Tibial nerve (tissue), 4 donors: ENCODE measurements at regions not wholly inside any gene's neighbourhood (a gene's known extent, or its start where the extent isn't known, plus 50 kb on each side); places are given as distances from the start of the nearest gene placed in this dataset.

Source experiments
- DNase-seq, 2 donors: peaks; one replicate each; pipeline ENCODE4 v3.0.0-alpha.2; 2019; ENCODE audit warnings: low spot score in 2 of 2
- H3K27ac ChIP-seq, 4 donors: fragments of 200-600 bp; sonication (generic) in 3 of 4; one replicate each; pipeline ENCODE4 v1.5.1; 2017 to 2019; ENCODE audit warnings: mild to moderate bottlenecking in 1 of 4
- H3K27me3 ChIP-seq, 2 donors: fragments of 200-600 bp; sonication (generic) in 1 of 2; one replicate each; pipeline versions ENCODE4 v1.5.1 to v1.6.0; 2017 to 2019
- H3K36me3 ChIP-seq, 3 donors: fragments of 200-600 bp; sonication (generic); one replicate each; pipeline ENCODE4 v1.5.1; 2018 to 2019
- H3K4me1 ChIP-seq, 4 donors: fragments of 200-600 bp; sonication (generic) in 3 of 4; one replicate each; pipeline ENCODE4 v1.5.1; 2017 to 2019
- H3K4me3 ChIP-seq, 4 donors: fragments of 200-600 bp; sonication (generic) in 3 of 4; one replicate each; pipeline ENCODE4 v1.5.1; 2017 to 2019; ENCODE audit warnings: mild to moderate bottlenecking in 1 of 4, moderate library complexity in 1 of 4
- H3K9me3 ChIP-seq, 4 donors: fragments of 200-600 bp; sonication (generic) in 3 of 4; one replicate each; pipeline ENCODE4 v1.5.1; 2017 to 2019
- CTCF ChIP-seq, 5 experiments: fragments of 200-600 bp in 3 of 5; fragments of 450-650 bp in 2 of 5; sonication (generic) in 3 of 5; IDR thresholded peaks; one replicate each; pipeline ENCODE4 v1.5.1; 2016 to 2019; ENCODE audit warnings: antibody characterized with exemption in 5 of 5, mild to moderate bottlenecking in 3 of 5, moderate library complexity in 2 of 5
- EP300 ChIP-seq, 2 donors: sonication (generic); formaldehyde crosslinking; IDR thresholded peaks; one replicate each; pipeline ENCODE4 v1.6.1; 2017; ENCODE audit warnings: antibody characterized with exemption in 2 of 2, mild to moderate bottlenecking in 1 of 2
- POLR2A ChIP-seq, 2 donors: fragments of 450-650 bp; IDR thresholded peaks; one replicate each; pipeline ENCODE4 v1.6.1; 2017; ENCODE audit warnings: antibody characterized with exemption in 2 of 2, mild to moderate bottlenecking in 2 of 2, moderate library complexity in 2 of 2
- WGBS, 2 donors: methylation state at CpG; one replicate each; pipeline ENCODE4 v1.1.5; 2018; 5-methylcytosine and 5-hydroxymethylcytosine counted together

- no peak for DNase-seq
- Histone ChIP-seq H3K36me3 (no peaks in the 10 kb centered on the region), H3K9me3 (no peaks in the 10 kb centered on the region), H3K27me3 (no peaks in the 10 kb centered on the region), H3K4me3 (no peak overlapping the region), H3K27ac (no peak overlapping the region), H3K4me1 (no peaks in the 10 kb centered on the region)
- TF ChIP-seq CTCF (IDR thresholded peaks at IDR 0.05) = no peak
- no peak for TF ChIP-seq POLR2A (IDR thresholded peaks at IDR 0.05)
- no peak for TF ChIP-seq EP300 (IDR thresholded peaks at IDR 0.05)
- 83 to 94% methylated on average over 1 of the region's 1 CpG for WGBS, 2 donors
These were observed 368.1 kb downstream of the DUSP10 start for GRCh38 chr1:221373795-221374194.

GRCh38 chr1:221376286-221376685, 365.6 kb downstream of the DUSP10 start:
- no peak for DNase-seq
- H3K27me3 ChIP-seq = no peaks in the 10 kb centered on the region
- H3K4me3 ChIP-seq = no peak overlapping the region
- no peaks in the 10 kb centered on the region for H3K4me1 ChIP-seq
- no peaks in the 10 kb centered on the region for H3K36me3 ChIP-seq
- 77 to 82% methylated on average over 5 of the region's 5 CpGs for WGBS, 2 donors
- H3K27ac ChIP-seq = no peak overlapping the region
- H3K9me3 ChIP-seq = no peaks in the 10 kb centered on the region
- TF ChIP-seq CTCF (IDR thresholded peaks at IDR 0.05) = no peak
- TF ChIP-seq EP300 (IDR thresholded peaks at IDR 0.05) = no peak
- TF ChIP-seq POLR2A (IDR thresholded peaks at IDR 0.05) = no peak

DNA sequence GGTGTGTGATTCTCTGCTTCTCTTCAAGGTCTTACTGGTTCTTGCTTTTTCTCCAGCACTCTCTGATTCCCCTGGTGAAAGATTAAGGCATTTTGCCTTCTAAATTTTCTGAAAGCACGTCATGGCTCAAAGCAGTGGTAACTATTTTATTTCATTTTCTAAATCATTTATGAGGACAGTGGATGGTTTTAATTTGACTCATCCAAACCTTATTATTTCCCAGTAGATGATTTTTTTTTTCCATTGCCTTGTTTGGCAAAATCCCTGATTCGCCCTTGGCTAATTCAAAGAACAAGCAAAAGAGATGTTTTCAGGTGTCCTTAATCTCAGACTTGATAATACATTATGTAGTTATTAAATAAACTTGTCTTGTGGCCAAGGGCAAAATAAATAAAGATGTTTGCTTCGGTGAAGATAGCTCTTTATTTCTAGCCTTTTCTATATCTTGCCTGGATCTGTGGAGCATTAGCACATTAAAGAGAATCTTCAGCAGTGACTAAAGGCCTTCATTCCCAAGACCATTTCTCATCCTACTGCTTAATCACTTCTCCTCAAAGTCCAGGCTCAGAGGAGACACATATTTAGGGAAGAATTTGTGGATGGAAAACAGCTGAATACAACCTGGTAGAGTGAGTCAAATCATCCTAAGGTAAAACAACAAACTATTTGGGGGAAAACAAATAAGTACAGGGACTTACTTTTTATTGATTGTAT, 359.8 kb downstream of the DUSP10 start:
- Histone ChIP-seq H3K4me3 (no peak overlapping the region), H3K27me3 (no peaks in the 10 kb centered on the region), H3K36me3 (no peaks in the 10 kb centered on the region), H3K9me3 (no peaks in the 10 kb centered on the region), H3K27ac (peak overlapping the region in 2 of 4 donors; percentile 52 to 73), H3K4me1 (no peaks in the 10 kb centered on the region)
- WGBS, 2 donors = 58 to 64% methylated on average over 3 of the region's 3 CpGs
- DNase-seq = no peak
- TF ChIP-seq CTCF (IDR thresholded peaks at IDR 0.05) (no peak), EP300 (IDR thresholded peaks at IDR 0.05) (peak in 1 of 2 donors; percentile 18)

DNA sequence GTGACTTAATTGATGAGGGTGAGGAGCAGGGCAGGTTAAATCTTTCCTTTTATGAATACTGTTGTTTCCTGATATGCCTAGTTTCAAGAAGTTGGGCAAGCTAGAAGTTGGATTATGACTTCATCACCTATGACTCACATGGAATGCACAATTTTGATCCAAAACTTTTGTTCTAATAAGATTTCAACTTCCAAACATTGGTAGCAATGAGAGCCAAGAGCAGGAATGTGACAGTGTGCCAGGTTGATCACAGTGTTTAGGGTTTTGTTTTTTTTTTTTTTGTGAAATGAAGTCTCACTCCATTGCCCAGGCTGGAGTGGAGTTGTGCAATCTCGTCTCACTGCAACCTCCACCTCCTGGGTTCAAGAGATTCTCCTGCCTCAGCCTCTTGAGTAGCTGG, 349.4 kb downstream of the DUSP10 start:
- H3K4me1 ChIP-seq = no peaks in the 10 kb centered on the region

More for the DNA sequence above, 349.4 kb downstream of the DUSP10 start:
- DNase-seq = peak; percentile 23 to 62
- Histone ChIP-seq H3K4me3 (no peak overlapping the region), H3K36me3 (no peaks in the 10 kb centered on the region), H3K27ac (no peak overlapping the region), H3K9me3 (peaks cover 0 to 17% (median 0%) of the 10 kb centered on the region in 4 donors), H3K27me3 (no peaks in the 10 kb centered on the region)
- TF ChIP-seq CTCF (IDR thresholded peaks at IDR 0.05) (no peak), POLR2A (IDR thresholded peaks at IDR 0.05) (no peak), EP300 (IDR thresholded peaks at IDR 0.05) (peak in 1 of 2 donors; percentile 78)
- WGBS, 2 donors = 58 to 71% methylated on average over 1 of the region's 1 CpG
